ENCODE measurements at regions not wholly inside any gene's neighbourhood (a gene's known extent, or its start where the extent isn't known, plus 50 kb on each side); places are given as distances from the start of the nearest gene placed in this dataset.

DNA sequence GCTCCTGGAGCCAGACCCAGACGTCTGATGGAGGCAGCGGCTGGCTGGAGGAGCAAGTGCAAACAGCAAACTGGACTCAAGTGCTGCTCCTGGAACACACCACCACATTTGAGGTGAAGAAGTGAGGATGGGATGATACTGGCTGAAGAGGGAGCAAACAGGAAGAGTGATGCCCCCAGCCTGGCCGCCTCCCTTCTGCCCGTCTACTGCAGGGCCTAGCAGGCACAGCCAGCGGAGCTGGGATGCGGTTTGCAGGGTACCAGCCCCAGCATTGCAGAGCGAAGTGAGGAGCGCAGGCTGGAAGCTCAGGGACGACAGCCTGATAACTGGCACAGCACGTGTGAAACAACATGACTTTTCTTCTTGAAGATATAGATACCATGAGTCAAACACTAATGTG is 111.8 kb upstream of the ZNF32 start:
- Histone ChIP-seq H3K27me3 (no peaks in the 10 kb centered on the region), H3K4me1 (no peaks in the 10 kb centered on the region), H3K27ac (no peak overlapping the region), H3K36me3 (ENCODE audit: low read depth, missing control alignments) (no peaks in the 10 kb centered on the region), H3K4me3 (peak overlapping the region in 1 of 2 donors; percentile 24), H3K9me3 (no peaks in the 10 kb centered on the region)
- intact Hi-C loops (cut with DNase I; ENCODE audit: low total_unique reads) = no loop called here
- WGBS, 2 donors = 69 to 80% methylated on average over 10 of the region's 10 CpGs
- no peak for DNase-seq
- TF ChIP-seq POLR2A (IDR thresholded peaks at IDR 0.05) = no peak
- TF ChIP-seq, protein P1, sequence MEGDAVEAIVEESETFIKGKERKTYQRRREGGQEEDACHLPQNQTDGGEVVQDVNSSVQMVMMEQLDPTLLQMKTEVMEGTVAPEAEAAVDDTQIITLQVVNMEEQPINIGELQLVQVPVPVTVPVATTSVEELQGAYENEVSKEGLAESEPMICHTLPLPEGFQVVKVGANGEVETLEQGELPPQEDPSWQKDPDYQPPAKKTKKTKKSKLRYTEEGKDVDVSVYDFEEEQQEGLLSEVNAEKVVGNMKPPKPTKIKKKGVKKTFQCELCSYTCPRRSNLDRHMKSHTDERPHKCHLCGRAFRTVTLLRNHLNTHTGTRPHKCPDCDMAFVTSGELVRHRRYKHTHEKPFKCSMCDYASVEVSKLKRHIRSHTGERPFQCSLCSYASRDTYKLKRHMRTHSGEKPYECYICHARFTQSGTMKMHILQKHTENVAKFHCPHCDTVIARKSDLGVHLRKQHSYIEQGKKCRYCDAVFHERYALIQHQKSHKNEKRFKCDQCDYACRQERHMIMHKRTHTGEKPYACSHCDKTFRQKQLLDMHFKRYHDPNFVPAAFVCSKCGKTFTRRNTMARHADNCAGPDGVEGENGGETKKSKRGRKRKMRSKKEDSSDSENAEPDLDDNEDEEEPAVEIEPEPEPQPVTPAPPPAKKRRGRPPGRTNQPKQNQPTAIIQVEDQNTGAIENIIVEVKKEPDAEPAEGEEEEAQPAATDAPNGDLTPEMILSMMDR (IDR thresholded peaks at IDR 0.05) = no peak

DNA sequence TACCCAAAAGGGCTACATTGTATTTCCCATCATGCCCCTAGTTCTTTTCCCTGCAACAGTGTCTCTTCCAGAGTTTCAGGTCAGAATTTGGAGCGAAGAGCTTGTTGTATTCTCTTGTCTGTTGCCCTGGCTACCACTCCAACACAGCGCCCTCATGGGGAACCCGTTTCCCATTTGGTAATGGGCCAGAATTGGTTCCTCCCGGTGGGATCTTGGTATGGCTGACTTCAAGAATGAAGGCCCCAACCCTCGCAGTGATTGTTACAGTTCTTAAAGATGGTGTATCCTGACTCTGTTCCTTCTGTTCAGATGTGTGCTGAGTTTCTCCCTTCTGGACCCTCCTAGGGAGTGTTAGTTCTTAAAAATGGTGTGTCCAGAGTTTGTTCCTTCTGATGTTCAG is 110.5 kb upstream of the ZNF32 start:
- H3K9me3 ChIP-seq = no peaks in the 10 kb centered on the region
- no peaks in the 10 kb centered on the region for H3K27me3 ChIP-seq
- 65 to 69% methylated on average over 5 of the region's 5 CpGs for WGBS, 2 donors
- no peaks in the 10 kb centered on the region for H3K4me1 ChIP-seq
- intact Hi-C loops (cut with DNase I; ENCODE audit: low total_unique reads) = no loop called here
- H3K27ac ChIP-seq = no peak overlapping the region
- H3K36me3 ChIP-seq (ENCODE audit: low read depth, missing control alignments) = no peaks in the 10 kb centered on the region
- TF ChIP-seq, protein P1 (IDR thresholded peaks at IDR 0.05) = no peak
- no peak for TF ChIP-seq POLR2A (IDR thresholded peaks at IDR 0.05)
- DNase-seq = peak; percentile 25
- H3K4me3 ChIP-seq = no peak overlapping the region

DNA sequence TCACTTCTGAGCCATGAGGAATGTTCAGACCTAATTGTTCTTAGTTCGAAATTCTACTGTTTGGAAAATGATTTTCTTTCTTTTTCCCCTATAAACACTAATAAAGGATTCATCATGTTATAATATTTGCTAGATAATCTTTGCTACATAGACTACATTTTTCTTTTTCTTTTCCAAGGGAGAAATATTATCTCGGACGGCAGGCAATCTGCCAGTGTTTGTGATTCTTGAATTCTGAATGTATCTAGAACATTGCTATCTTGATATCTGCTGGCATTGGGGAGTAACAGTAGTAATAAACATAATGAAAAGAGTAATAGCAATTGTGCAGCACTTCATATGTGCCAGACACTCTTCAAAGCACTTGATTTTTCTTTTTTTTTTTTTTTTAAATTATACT is 107.7 kb upstream of the ZNF32 start:
- no peaks in the 10 kb centered on the region for H3K4me1 ChIP-seq
- TF ChIP-seq, protein P1 (IDR thresholded peaks at IDR 0.05) = no peak
- no peak for TF ChIP-seq POLR2A (IDR thresholded peaks at IDR 0.05)
- no peaks in the 10 kb centered on the region for H3K36me3 ChIP-seq (ENCODE audit: low read depth, missing control alignments)
- no peak overlapping the region for H3K4me3 ChIP-seq
- no peak overlapping the region for H3K27ac ChIP-seq
- intact Hi-C loops (cut with DNase I; ENCODE audit: low total_unique reads) = no loop called here
- H3K27me3 ChIP-seq = no peaks in the 10 kb centered on the region
- DNase-seq = peak; percentile 70
- no peaks in the 10 kb centered on the region for H3K9me3 ChIP-seq
- 33 to 37% methylated on average over 3 of the region's 3 CpGs for WGBS, 2 donors

DNA sequence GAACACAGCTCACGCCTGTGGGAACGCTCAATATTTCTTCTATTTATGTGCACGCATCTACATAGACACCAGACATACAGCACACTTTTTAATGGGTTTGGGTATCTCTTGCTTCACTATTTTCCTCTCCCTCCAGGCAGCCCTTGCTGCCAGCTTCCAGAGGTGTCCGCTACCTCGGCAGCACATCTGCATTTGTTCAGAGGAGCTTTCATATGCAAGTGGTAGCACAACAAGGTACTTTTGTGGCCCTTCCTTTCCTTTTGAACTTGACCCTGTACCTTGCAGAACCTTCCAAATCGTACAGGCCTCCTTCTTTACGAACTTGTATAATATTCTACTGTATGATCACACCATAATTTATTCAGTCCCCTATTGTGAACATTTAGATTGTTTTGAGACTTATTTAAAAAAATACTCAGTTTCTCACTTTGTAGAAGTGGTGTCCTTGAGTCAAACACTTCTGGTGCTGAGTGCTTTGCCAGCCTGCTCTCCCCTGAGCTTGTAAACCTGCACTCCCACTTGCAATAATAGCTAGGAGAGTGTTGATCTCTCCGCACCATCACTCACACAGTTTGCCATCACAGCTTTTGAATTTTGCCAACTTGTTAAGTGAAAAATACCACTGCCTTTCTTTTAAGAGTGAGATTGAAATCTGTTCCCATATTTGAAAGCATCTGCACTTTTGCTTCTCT is 106.0 kb upstream of the ZNF32 start:
- DNase-seq = no peak
- Histone ChIP-seq H3K36me3 (ENCODE audit: low read depth, missing control alignments) (no peaks in the 10 kb centered on the region), H3K27ac (no peak overlapping the region), H3K4me1 (no peaks in the 10 kb centered on the region), H3K9me3 (no peaks in the 10 kb centered on the region), H3K27me3 (no peaks in the 10 kb centered on the region), H3K4me3 (no peak overlapping the region)
- 89 to 95% methylated on average over 8 of the region's 8 CpGs for WGBS, 2 donors
- TF ChIP-seq POLR2A (IDR thresholded peaks at IDR 0.05) = no peak
- TF ChIP-seq, protein P1 (IDR thresholded peaks at IDR 0.05) = no peak
- intact Hi-C loops (cut with DNase I; ENCODE audit: low total_unique reads) = no loop called here
